ENCODE measurements at regions not wholly inside any gene's neighbourhood (a gene's known extent, or its start where the extent isn't known, plus 50 kb on each side); places are given as distances from the start of the nearest gene placed in this dataset.
"Not testable (repeated sequence)": the region's sequence is repeated elsewhere in the genome, so short reads cannot be mapped to it uniquely, and the experiment has no call there.

GRCh38 chr15:70522323-70522966, 240.9 kb downstream of the UACA start:
- DNase-seq, result no peak

- DNase-seq, result no peak
These were observed 241.6 kb downstream of the UACA start for GRCh38 chr15:70521576-70522322.

DNA sequence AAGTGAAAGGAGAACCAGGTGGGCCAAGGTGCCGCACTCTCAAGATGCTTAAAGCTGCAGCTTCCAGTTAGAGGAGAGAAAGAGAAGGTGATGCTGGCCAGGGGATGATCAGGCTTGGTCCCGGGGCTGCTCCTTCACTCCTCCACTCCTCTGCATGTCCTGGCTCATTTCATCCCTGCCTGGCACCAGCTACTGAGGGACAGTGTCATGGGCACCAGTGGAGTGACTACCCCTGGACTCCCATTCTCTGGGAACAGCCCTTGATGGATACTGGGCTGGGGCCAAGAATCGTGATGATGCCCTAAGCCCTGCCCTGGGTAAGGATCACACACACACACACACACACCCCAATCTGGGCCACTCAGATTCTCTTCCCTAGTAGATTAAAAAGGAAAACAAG, 243.7 kb downstream of the UACA start:
- no peak for DNase-seq

- DNase-seq, result no peak
These were observed 244.4 kb downstream of the UACA start for GRCh38 chr15:70519004-70519365.

DNA sequence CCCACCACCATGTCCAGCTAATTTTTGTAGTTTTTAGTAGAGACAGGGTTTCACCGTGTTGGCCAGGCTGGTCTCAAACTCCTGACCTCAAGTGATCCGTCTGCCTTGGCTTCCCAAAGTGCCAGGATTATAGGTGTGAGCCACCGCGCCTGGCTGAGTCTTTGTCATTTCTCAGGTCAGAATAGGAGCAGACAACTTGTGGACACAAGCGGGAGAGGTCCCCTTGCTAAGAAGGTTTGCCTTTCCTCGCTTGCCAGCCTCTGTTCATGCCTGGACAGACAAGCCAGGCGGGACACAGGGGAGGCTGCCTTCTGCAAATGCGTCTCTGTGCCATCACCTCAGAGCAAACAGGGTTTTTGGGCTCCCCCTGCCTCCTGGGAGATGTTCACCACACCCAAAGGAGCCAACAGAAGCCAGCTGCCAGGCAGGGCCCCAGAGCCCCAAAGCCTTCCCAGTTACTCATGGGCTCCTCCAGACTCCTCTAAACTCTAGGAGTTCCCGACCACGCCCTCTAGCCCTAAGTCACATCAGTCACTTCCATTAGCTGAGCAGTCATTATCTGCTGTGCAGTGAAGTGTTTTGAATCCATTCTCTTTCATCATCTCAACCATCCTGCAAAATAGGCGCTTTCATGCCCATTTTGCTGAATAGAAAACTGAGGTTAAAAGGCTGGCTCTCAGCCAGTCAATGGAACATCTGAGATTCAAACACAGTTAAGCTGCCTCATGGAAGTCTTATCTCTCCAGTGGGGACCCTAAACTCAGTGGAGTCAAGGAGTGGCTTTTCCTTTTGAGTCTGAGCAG, 245.0 kb downstream of the UACA start:
- no peak for DNase-seq

DNA sequence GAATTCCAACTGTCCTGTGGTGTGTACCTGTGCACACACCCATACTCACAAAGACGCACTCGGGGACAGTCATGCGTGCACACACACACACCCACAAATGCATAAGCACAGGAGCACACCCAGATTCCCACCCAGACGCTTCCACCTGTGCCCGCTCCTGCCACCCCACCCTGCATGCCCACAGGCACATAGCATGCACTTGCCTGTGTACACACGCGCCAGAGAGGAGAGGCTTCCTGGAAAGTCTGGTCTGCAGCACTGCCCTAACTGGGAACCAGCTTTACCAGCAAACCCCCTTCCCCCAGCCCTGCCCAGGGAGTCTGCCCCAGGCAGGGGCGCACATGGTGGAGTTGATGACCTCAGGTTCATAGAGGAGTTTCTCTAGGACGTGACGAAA, 246.2 kb downstream of the UACA start:
- no peak for DNase-seq

GRCh38 chr15:70516408-70517193, 246.8 kb downstream of the UACA start:
- no peak for DNase-seq

- DNase-seq, result no peak
These were observed 249.1 kb downstream of the UACA start for GRCh38 chr15:70514251-70514650.

GRCh38 chr15:70513819-70514218, 249.5 kb downstream of the UACA start:
- DNase-seq, result no peak

DNA sequence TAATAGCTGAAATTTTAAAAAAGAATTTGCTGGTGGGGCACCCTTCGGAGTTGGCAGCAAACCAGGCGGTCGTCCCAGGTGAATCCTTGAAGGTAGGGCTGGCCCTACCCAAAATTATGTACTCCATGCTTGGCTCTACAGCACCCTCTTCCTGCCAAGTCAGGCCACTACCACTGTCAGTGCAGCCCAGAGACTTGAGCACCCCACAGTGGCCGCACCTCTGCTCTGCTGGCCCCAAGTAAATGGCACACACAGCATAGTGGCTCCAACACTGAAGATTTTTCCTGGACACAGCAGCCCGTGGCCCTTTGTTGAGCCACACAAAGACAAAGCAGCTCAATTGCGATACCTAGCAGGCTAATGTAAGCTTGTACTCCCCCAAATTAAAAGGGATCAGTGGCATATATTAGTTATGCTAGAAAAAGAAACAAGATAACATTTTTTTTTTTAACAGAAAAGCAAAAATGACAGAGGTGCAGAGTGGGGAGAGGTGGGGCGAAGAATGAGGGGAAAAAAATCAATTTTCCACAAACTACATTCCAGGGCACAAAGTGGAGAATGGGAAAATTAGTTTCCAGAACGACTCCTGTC, 250.5 kb downstream of the UACA start:
- DNase-seq, result peak; percentile 76

DNA sequence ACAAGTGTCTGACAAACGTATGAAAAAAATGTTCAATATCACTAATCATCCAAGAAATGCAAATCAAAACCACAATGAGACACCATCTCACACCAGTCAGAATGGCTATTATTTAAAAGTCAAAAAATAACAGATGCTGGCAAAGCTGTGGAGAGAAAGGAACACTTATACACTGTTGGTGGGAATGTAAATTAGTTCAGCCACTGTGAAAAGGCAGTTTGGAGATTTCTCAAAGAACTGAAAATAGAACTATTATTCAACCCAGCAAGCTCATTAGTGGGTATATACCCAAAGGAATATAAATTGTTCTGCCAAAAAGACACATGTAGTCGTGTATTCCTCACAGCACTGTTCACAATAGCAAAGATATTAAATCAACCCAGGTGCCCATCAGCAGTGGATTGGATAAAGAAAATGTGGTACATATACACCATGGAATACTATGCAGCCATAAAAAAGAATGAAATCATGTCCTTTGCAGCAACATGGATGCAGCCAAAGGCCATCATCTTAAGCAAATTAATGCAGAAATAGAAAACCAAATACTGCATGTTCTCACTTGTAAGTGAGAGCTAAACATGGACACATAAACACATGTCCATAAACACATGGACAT, 251.3 kb downstream of the UACA start:
- not testable (repeated sequence) for DNase-seq

- DNase-seq, result no peak
These were observed 252.9 kb downstream of the UACA start for GRCh38 chr15:70510433-70510832.

DNA sequence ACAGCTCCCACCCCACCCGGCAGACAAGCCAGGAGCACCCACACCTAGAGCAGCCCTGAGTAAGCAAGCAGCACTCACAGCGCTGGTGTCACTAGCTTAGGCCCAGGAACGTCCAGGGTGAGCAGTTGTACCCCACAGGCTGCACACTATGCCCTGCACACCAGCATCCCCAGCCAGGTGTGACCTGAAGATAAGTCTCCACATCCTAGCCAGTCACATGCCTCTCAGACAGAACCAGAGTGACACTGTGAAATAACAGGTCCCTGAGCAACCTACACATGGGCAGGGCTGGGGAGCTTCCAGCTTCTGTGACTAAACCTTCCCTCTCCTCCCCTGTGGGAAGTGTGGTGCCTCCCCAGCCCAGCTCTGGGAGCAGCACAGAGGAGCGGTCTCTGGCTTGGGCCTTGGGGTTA, 253.6 kb downstream of the UACA start:
- no peak for DNase-seq

DNA sequence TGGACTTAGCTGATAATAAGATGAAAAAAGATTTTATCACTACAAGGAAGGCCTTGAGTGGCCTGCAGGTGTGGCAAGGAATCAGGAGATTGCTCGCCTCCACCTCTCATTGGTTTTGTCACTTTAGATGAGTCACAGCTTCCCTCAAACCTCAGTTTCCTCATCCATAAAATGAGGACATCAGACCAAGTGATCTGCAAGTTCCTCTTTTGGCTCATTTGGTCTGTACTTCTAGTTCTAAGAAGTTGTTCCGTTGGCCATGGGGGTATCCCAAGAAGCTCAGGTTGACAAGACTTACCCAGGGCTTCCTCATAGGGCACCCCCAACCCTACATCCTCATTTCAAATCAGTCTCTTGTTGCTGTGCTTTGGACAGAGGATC, 254.1 kb downstream of the UACA start:
- no peak for DNase-seq

DNA sequence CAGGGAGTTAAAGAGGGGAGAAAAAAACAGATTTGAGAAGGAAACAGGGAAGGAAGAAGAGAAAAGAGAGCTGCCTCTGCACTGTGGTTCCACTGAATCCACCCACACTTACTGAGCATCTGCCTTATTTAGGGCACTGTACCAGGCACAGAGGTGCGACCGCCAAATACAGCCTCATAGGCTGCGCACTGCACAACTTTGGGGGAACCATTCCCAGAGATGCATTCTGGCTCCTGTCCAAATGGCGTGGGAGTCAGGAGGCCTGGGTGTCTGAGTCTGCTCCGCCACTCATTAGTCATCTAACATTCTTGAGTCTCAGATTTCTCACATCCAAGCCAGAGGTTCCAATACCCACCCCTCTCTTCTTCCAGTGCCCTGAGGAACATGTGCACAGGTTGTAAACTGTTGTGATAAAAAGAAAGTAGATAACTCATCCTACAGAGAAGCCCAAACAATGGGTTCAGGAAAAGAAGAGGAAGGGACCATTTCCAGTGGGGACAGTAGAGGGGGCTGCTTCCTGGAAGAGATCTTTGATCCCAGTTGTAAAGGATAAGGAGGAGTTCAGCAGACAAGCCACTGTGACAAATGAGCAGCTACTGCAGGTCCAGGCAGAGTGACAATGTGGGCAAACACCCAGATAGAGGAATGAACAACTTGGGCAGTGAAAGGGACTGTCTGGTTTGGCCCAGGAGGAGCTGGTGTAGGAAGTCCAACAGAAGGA, 254.6 kb downstream of the UACA start:
- DNase-seq, result peak; percentile 73

DNA sequence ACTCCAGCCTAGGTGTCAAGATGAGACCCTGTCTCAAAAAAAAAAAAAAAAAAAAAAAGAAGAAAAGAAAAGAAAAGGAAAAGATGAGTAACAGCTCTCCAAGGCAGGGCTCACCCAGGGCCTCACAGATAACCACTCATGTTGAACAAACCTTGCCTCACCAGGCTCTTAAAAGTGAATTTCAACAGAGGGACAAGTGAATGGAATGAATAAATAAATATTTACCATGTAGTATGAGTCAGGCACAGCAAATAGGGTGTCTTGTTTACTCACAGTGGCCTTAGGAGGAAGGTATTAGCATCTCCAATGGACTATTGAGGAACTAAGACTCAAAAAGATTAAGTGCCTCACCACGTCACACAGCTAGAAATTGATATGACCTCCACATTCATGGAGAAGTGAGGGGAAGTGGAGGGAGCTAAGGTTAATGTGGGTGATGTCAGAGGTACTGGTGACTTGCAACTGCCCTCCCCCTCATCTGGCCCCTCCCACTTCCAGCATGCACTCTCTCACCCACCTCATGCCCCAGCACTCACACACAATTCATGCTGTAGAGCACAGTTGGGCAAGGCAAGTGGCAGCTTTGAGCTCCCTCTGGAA, 255.5 kb downstream of the UACA start:
- peak; percentile 57 for DNase-seq

- no peak for DNase-seq
These were observed 257.1 kb downstream of the UACA start for GRCh38 chr15:70505936-70506912.

DNA sequence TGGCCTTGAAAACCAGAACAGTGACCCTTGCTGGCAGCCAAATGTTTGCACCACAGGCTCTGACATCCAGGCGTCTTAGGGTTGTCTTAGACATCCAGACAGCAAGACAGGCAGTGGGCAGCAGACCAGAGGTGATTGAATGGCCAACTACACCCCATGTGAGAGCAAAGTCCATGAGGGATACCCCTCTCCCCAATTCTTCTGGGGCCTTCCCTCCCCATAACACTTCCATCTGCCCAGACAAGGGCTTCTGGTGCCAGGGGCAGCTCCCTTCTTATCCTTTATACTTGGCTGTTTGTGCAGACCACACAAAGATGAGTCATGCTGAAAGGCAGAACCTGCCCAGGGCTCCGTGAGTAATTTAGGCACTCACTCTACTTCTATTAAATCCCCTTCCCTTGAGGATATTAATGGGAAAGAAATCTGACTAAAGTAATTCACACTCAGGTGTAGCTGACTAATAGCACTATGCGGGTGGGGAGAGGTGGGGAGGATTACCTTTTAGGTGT, 257.9 kb downstream of the UACA start:
- DNase-seq, result peak; percentile 49

GRCh38 chr15:70504988-70505387, 258.4 kb downstream of the UACA start:
- DNase-seq, result no peak

Measured in stimulated activated CD4-positive, alpha-beta T cell treated with anti-CD3 and anti-CD28 coated beads, Interleukin-15, amount 100 ng/mL, for 24 hours (primary cell).